Keratinocyte (primary cell): ENCODE measurements at regions not wholly inside any gene's neighbourhood (a gene's known extent, or its start where the extent isn't known, plus 50 kb on each side); places are given as distances from the start of the nearest gene placed in this dataset.

Experiments
- DNase-seq: peaks from one replicate; pipeline ENCODE4 v3.0.0-alpha.2; 2011; ENCODE audit warnings: low read depth, missing footprints, low spot score
- FAIRE-seq: peaks from 2 replicates; lab custom pipeline; 2011; peaks lifted over from hg19 to GRCh38; lab: Jason Lieb, UNC
- H2AFZ ChIP-seq: 2 replicates; pipeline ENCODE4 v1.6.0; 2012; ENCODE audit warnings: low read length, control low read depth, inconsistent platforms; ENCODE audit not compliant: control insufficient read depth
- H3K27ac ChIP-seq: 2 replicates; pipeline ENCODE4 v1.5.1; 2011; ENCODE audit warnings: low read length; ENCODE audit not compliant: control insufficient read depth, insufficient read depth
- H3K27me3 ChIP-seq: 3 replicates; pipeline ENCODE4 v1.6.0; 2011; ENCODE audit warnings: low read length; ENCODE audit not compliant: control insufficient read depth, insufficient read depth; ENCODE audit errors: extremely low read depth
- H3K36me3 ChIP-seq, 2 experiments: 2 replicates in 1 of 2; 3 replicates in 1 of 2; pipeline ENCODE4 v1.5.1; 2011; ENCODE audit warnings: low read length in 2 of 2, mild to moderate bottlenecking in 1 of 2; ENCODE audit not compliant: control insufficient read depth in 2 of 2, insufficient read depth in 2 of 2; ENCODE audit errors: extremely low read depth in 1 of 2
- H3K4me1 ChIP-seq: 3 replicates; pipeline ENCODE4 v1.5.1; 2011; ENCODE audit warnings: low read length; ENCODE audit not compliant: control insufficient read depth, insufficient read depth; ENCODE audit errors: extremely low read depth
- H3K4me2 ChIP-seq: 3 replicates; pipeline ENCODE4 v1.6.0; 2011; ENCODE audit warnings: low read depth, low read length; ENCODE audit not compliant: control insufficient read depth, insufficient read depth; ENCODE audit errors: extremely low read depth
- H3K4me3 ChIP-seq, 3 experiments: fragments of 200-600 bp in 1 of 3; sonication (generic) in 1 of 3; 2 replicates in 2 of 3; 3 replicates in 1 of 3; pipeline ENCODE4 v1.5.1; 2011 to 2016; ENCODE audit warnings: low read length in 3 of 3, mild to moderate bottlenecking in 3 of 3, control low read depth in 2 of 3, inconsistent platforms in 1 of 3, low read depth in 1 of 3, mixed read lengths in 1 of 3, mixed run types in 1 of 3, moderate library complexity in 1 of 3; ENCODE audit not compliant: control insufficient read depth in 2 of 3, insufficient read depth in 2 of 3; ENCODE audit errors: extremely low read depth in 1 of 3
- H3K79me2 ChIP-seq: 2 replicates; pipeline ENCODE4 v1.6.0; 2012; ENCODE audit warnings: low read length; ENCODE audit not compliant: control insufficient read depth, insufficient read depth
- H3K9ac ChIP-seq: 3 replicates; pipeline ENCODE4 v1.6.0; 2011; ENCODE audit warnings: low read length; ENCODE audit not compliant: control insufficient read depth, insufficient read depth; ENCODE audit errors: extremely low read depth
- H3K9me1 ChIP-seq: 3 replicates; pipeline ENCODE4 v1.6.0; 2011; ENCODE audit warnings: low read length; ENCODE audit not compliant: control insufficient read depth, insufficient read depth; ENCODE audit errors: extremely low read depth
- H3K9me3 ChIP-seq: 2 replicates; pipeline ENCODE4 v1.5.1; 2012; ENCODE audit warnings: low read depth, low read length; ENCODE audit not compliant: control insufficient read depth
- H4K20me1 ChIP-seq: 3 replicates; pipeline ENCODE4 v1.6.0; 2011; ENCODE audit warnings: low read length; ENCODE audit not compliant: control insufficient read depth, insufficient read depth; ENCODE audit errors: extremely low read depth
- CTCF ChIP-seq, 3 experiments: IDR thresholded peaks in 1 of 3; conservative IDR thresholded peaks in 1 of 3; optimal IDR thresholded peaks in 1 of 3; 2 replicates in 2 of 3; 3 replicates in 1 of 3; pipeline versions ENCODE3 to v1.5.1; 2011; ENCODE audit warnings: low read length in 3 of 3, mild to moderate bottlenecking in 3 of 3, moderate library complexity in 2 of 3, control low read depth in 1 of 3, inconsistent platforms in 1 of 3; ENCODE audit not compliant: insufficient read depth in 2 of 3; ENCODE audit errors: extremely low read depth in 1 of 3
- EZH2 ChIP-seq: IDR thresholded peaks from one replicate; pipeline ENCODE4 v1.6.1; 2012; ENCODE audit warnings: inconsistent platforms, mild to moderate bottlenecking, low read length, moderate library complexity
- dilution Hi-C: fragments of 300-500 bp; cut with MboI; formaldehyde crosslinking; loops from one replicate; pipeline ENCODE4 v1.7.0; 2020; ENCODE audit warnings: low sequenced_read_pairs; ENCODE audit not compliant: extremely low pct_ligation_motif_present

GRCh38 chr4:126890383-126890782, 742.4 kb upstream of the INTU start:
- H3K9me1 ChIP-seq, result no peaks in the 10 kb centered on the region
- H4K20me1 ChIP-seq, result no peaks in the 10 kb centered on the region
- no peak overlapping the region for H3K9ac ChIP-seq
- DNase-seq (no peak), FAIRE-seq (no peak)
- H3K27me3 ChIP-seq, result no peaks in the 10 kb centered on the region
- dilution Hi-C loops, result no loop called here
- peaks cover 4% of the 10 kb centered on the region for H3K4me1 ChIP-seq
- no peaks in the 10 kb centered on the region for H3K36me3 ChIP-seq
- no peak overlapping the region for H3K27ac ChIP-seq
- H3K4me2 ChIP-seq, result no peak overlapping the region
- no peaks in the 10 kb centered on the region for H3K9me3 ChIP-seq
- no peaks in the 10 kb centered on the region for H3K79me2 ChIP-seq
- H3K4me3 ChIP-seq, result no peak overlapping the region
- no peak for TF ChIP-seq EZH2
- no peak for TF ChIP-seq CTCF (optimal IDR thresholded peaks at IDR 0.05 in 1 of 3, IDR thresholded peaks at IDR 0.05 in 1 of 3, conservative IDR thresholded peaks at IDR 0.05 in 1 of 3; ENCODE audit: extremely low read depth in 1 of 3, insufficient read depth in 2 of 3, low read length in 3 of 3)
- H2AFZ ChIP-seq, result no peak overlapping the region

- DNase-seq, result no peak
- dilution Hi-C loops, result no loop called here
- Histone ChIP-seq H3K36me3 (no peaks in the 10 kb centered on the region), H3K9me3 (no peaks in the 10 kb centered on the region), H3K4me3 (no peak overlapping the region), H3K79me2 (no peaks in the 10 kb centered on the region), H3K9ac (no peak overlapping the region), H3K4me2 (no peak overlapping the region), H3K9me1 (no peaks in the 10 kb centered on the region), H3K27ac (no peak overlapping the region), H2AFZ (no peak overlapping the region), H3K4me1 (peaks cover 4% of the 10 kb centered on the region), H4K20me1 (no peaks in the 10 kb centered on the region), H3K27me3 (no peaks in the 10 kb centered on the region)
- TF ChIP-seq EZH2, result no peak
- TF ChIP-seq CTCF (optimal IDR thresholded peaks at IDR 0.05 in 1 of 3, IDR thresholded peaks at IDR 0.05 in 1 of 3, conservative IDR thresholded peaks at IDR 0.05 in 1 of 3; ENCODE audit: extremely low read depth in 1 of 3, insufficient read depth in 2 of 3, low read length in 3 of 3), result no peak
- FAIRE-seq, result no peak
Observed at GRCh38 chr4:126890994-126891393, 741.8 kb upstream of the INTU start.
